ENCODE measurements at regions not wholly inside any gene's neighbourhood (a gene's known extent, or its start where the extent isn't known, plus 50 kb on each side); places are given as distances from the start of the nearest gene placed in this dataset.

- no peaks in the 10 kb centered on the region for H3K4me1 ChIP-seq (ENCODE audit: control insufficient read depth, insufficient read depth, low read length)
- no peak overlapping the region for H3K4me3 ChIP-seq (ENCODE audit: low read length in 2 of 2)
- no peaks in the 10 kb centered on the region for H3K36me3 ChIP-seq (ENCODE audit: control insufficient read depth in 2 of 2, insufficient read depth in 2 of 2, low read length in 2 of 2)
- H3K27me3 ChIP-seq (ENCODE audit: control insufficient read depth in 1 of 2, insufficient read depth in 2 of 2, low read length in 2 of 2), result no peaks in the 10 kb centered on the region
- H3K9me3 ChIP-seq (ENCODE audit: control insufficient read depth in 2 of 2, low read length in 2 of 2), result no peaks in the 10 kb centered on the region
- no peak overlapping the region for H3K27ac ChIP-seq (ENCODE audit: low read length)
- H3K9ac ChIP-seq (ENCODE audit: low read length in 2 of 2), result no peak overlapping the region
These were observed 635.6 kb upstream of the PCDH10 start for GRCh38 chr4:132513491-132513890.

- Histone ChIP-seq H3K4me1 (ENCODE audit: control insufficient read depth, insufficient read depth, low read length) (no peaks in the 10 kb centered on the region), H3K9me3 (ENCODE audit: control insufficient read depth in 2 of 2, low read length in 2 of 2) (no peaks in the 10 kb centered on the region), H3K36me3 (ENCODE audit: control insufficient read depth in 2 of 2, insufficient read depth in 2 of 2, low read length in 2 of 2) (no peaks in the 10 kb centered on the region), H3K9ac (ENCODE audit: low read length in 2 of 2) (no peak overlapping the region), H3K27me3 (ENCODE audit: control insufficient read depth in 1 of 2, insufficient read depth in 2 of 2, low read length in 2 of 2) (no peaks in the 10 kb centered on the region), H3K4me3 (ENCODE audit: low read length in 2 of 2) (no peak overlapping the region), H3K27ac (ENCODE audit: low read length) (no peak overlapping the region)
These were observed 622.4 kb upstream of the PCDH10 start for GRCh38 chr4:132526652-132527051.

GRCh38 chr4:132527817-132528216 lies 621.3 kb upstream of the PCDH10 start:
- no peaks in the 10 kb centered on the region for H3K4me1 ChIP-seq (ENCODE audit: control insufficient read depth, insufficient read depth, low read length)
- H3K9ac ChIP-seq (ENCODE audit: low read length in 2 of 2), result no peak overlapping the region
- no peaks in the 10 kb centered on the region for H3K9me3 ChIP-seq (ENCODE audit: control insufficient read depth in 2 of 2, low read length in 2 of 2)
- H3K27ac ChIP-seq (ENCODE audit: low read length), result no peak overlapping the region
- H3K36me3 ChIP-seq (ENCODE audit: control insufficient read depth in 2 of 2, insufficient read depth in 2 of 2, low read length in 2 of 2), result no peaks in the 10 kb centered on the region
- H3K27me3 ChIP-seq (ENCODE audit: control insufficient read depth in 1 of 2, insufficient read depth in 2 of 2, low read length in 2 of 2), result no peaks in the 10 kb centered on the region
- H3K4me3 ChIP-seq (ENCODE audit: low read length in 2 of 2), result no peak overlapping the region

GRCh38 chr4:132530861-132531260 lies 618.2 kb upstream of the PCDH10 start:
- H3K27me3 ChIP-seq (ENCODE audit: control insufficient read depth in 1 of 2, insufficient read depth in 2 of 2, low read length in 2 of 2), result no peaks in the 10 kb centered on the region
- H3K9ac ChIP-seq (ENCODE audit: low read length in 2 of 2), result no peak overlapping the region
- no peak overlapping the region for H3K4me3 ChIP-seq (ENCODE audit: low read length in 2 of 2)
- H3K4me1 ChIP-seq (ENCODE audit: control insufficient read depth, insufficient read depth, low read length), result no peaks in the 10 kb centered on the region
- no peaks in the 10 kb centered on the region for H3K36me3 ChIP-seq (ENCODE audit: control insufficient read depth in 2 of 2, insufficient read depth in 2 of 2, low read length in 2 of 2)
- no peaks in the 10 kb centered on the region for H3K9me3 ChIP-seq (ENCODE audit: control insufficient read depth in 2 of 2, low read length in 2 of 2)
- H3K27ac ChIP-seq (ENCODE audit: low read length), result no peak overlapping the region

- H3K9ac ChIP-seq (ENCODE audit: low read length in 2 of 2), result no peak overlapping the region
These were observed 608.8 kb upstream of the PCDH10 start for GRCh38 chr4:132540268-132540667.

GRCh38 chr4:132540797-132541196 lies 608.3 kb upstream of the PCDH10 start:
- Histone ChIP-seq H3K27ac (ENCODE audit: low read length) (no peak overlapping the region), H3K9me3 (ENCODE audit: control insufficient read depth in 2 of 2, low read length in 2 of 2) (no peaks in the 10 kb centered on the region), H3K27me3 (ENCODE audit: control insufficient read depth in 1 of 2, insufficient read depth in 2 of 2, low read length in 2 of 2) (no peaks in the 10 kb centered on the region), H3K4me3 (ENCODE audit: low read length in 2 of 2) (no peak overlapping the region), H3K4me1 (ENCODE audit: control insufficient read depth, insufficient read depth, low read length) (no peaks in the 10 kb centered on the region), H3K36me3 (ENCODE audit: control insufficient read depth in 2 of 2, insufficient read depth in 2 of 2, low read length in 2 of 2) (no peaks in the 10 kb centered on the region), H3K9ac (ENCODE audit: low read length in 2 of 2) (no peak overlapping the region)

More at GRCh38 chr4:132540268-132540667, 608.8 kb upstream of the PCDH10 start:
- Histone ChIP-seq H3K27me3 (ENCODE audit: control insufficient read depth in 1 of 2, insufficient read depth in 2 of 2, low read length in 2 of 2) (no peaks in the 10 kb centered on the region), H3K9me3 (ENCODE audit: control insufficient read depth in 2 of 2, low read length in 2 of 2) (no peaks in the 10 kb centered on the region), H3K4me1 (ENCODE audit: control insufficient read depth, insufficient read depth, low read length) (no peaks in the 10 kb centered on the region), H3K27ac (ENCODE audit: low read length) (no peak overlapping the region), H3K36me3 (ENCODE audit: control insufficient read depth in 2 of 2, insufficient read depth in 2 of 2, low read length in 2 of 2) (no peaks in the 10 kb centered on the region), H3K4me3 (ENCODE audit: low read length in 2 of 2) (no peak overlapping the region)

- no peaks in the 10 kb centered on the region for H3K4me1 ChIP-seq (ENCODE audit: control insufficient read depth, insufficient read depth, low read length)
- no peak overlapping the region for H3K27ac ChIP-seq (ENCODE audit: low read length)
- no peak overlapping the region for H3K9ac ChIP-seq (ENCODE audit: low read length in 2 of 2)
- H3K4me3 ChIP-seq (ENCODE audit: low read length in 2 of 2), result no peak overlapping the region
- H3K9me3 ChIP-seq (ENCODE audit: control insufficient read depth in 2 of 2, low read length in 2 of 2), result no peaks in the 10 kb centered on the region
- H3K36me3 ChIP-seq (ENCODE audit: control insufficient read depth in 2 of 2, insufficient read depth in 2 of 2, low read length in 2 of 2), result no peaks in the 10 kb centered on the region
- H3K27me3 ChIP-seq (ENCODE audit: control insufficient read depth in 1 of 2, insufficient read depth in 2 of 2, low read length in 2 of 2), result no peaks in the 10 kb centered on the region
These were observed 606.9 kb upstream of the PCDH10 start for GRCh38 chr4:132542228-132542627.

- Histone ChIP-seq H3K4me3 (ENCODE audit: low read length in 2 of 2) (no peak overlapping the region), H3K4me1 (ENCODE audit: control insufficient read depth, insufficient read depth, low read length) (no peaks in the 10 kb centered on the region), H3K27ac (ENCODE audit: low read length) (no peak overlapping the region), H3K9me3 (ENCODE audit: control insufficient read depth in 2 of 2, low read length in 2 of 2) (no peaks in the 10 kb centered on the region), H3K27me3 (ENCODE audit: control insufficient read depth in 1 of 2, insufficient read depth in 2 of 2, low read length in 2 of 2) (no peaks in the 10 kb centered on the region), H3K36me3 (ENCODE audit: control insufficient read depth in 2 of 2, insufficient read depth in 2 of 2, low read length in 2 of 2) (no peaks in the 10 kb centered on the region), H3K9ac (ENCODE audit: low read length in 2 of 2) (no peak overlapping the region)
These were observed 600.6 kb upstream of the PCDH10 start for GRCh38 chr4:132548463-132548862.

- Histone ChIP-seq H3K27ac (ENCODE audit: low read length) (no peak overlapping the region), H3K4me3 (ENCODE audit: low read length in 2 of 2) (no peak overlapping the region), H3K27me3 (ENCODE audit: control insufficient read depth in 1 of 2, insufficient read depth in 2 of 2, low read length in 2 of 2) (no peaks in the 10 kb centered on the region), H3K9me3 (ENCODE audit: control insufficient read depth in 2 of 2, low read length in 2 of 2) (no peaks in the 10 kb centered on the region), H3K4me1 (ENCODE audit: control insufficient read depth, insufficient read depth, low read length) (no peaks in the 10 kb centered on the region), H3K9ac (ENCODE audit: low read length in 2 of 2) (no peak overlapping the region), H3K36me3 (ENCODE audit: control insufficient read depth in 2 of 2, insufficient read depth in 2 of 2, low read length in 2 of 2) (no peaks in the 10 kb centered on the region)
These were observed 592.8 kb upstream of the PCDH10 start for GRCh38 chr4:132556316-132556715.

GRCh38 chr4:132557660-132558059 lies 591.4 kb upstream of the PCDH10 start:
- Histone ChIP-seq H3K4me3 (ENCODE audit: low read length in 2 of 2) (no peak overlapping the region), H3K4me1 (ENCODE audit: control insufficient read depth, insufficient read depth, low read length) (no peaks in the 10 kb centered on the region), H3K36me3 (ENCODE audit: control insufficient read depth in 2 of 2, insufficient read depth in 2 of 2, low read length in 2 of 2) (no peaks in the 10 kb centered on the region), H3K9me3 (ENCODE audit: control insufficient read depth in 2 of 2, low read length in 2 of 2) (no peaks in the 10 kb centered on the region), H3K27me3 (ENCODE audit: control insufficient read depth in 1 of 2, insufficient read depth in 2 of 2, low read length in 2 of 2) (no peaks in the 10 kb centered on the region), H3K9ac (ENCODE audit: low read length in 2 of 2) (no peak overlapping the region), H3K27ac (ENCODE audit: low read length) (no peak overlapping the region)

- no peak overlapping the region for H3K4me3 ChIP-seq (ENCODE audit: low read length in 2 of 2)
- H3K4me1 ChIP-seq (ENCODE audit: control insufficient read depth, insufficient read depth, low read length), result no peaks in the 10 kb centered on the region
- no peaks in the 10 kb centered on the region for H3K9me3 ChIP-seq (ENCODE audit: control insufficient read depth in 2 of 2, low read length in 2 of 2)
- no peak overlapping the region for H3K27ac ChIP-seq (ENCODE audit: low read length)
- H3K27me3 ChIP-seq (ENCODE audit: control insufficient read depth in 1 of 2, insufficient read depth in 2 of 2, low read length in 2 of 2), result no peaks in the 10 kb centered on the region
- H3K36me3 ChIP-seq (ENCODE audit: control insufficient read depth in 2 of 2, insufficient read depth in 2 of 2, low read length in 2 of 2), result no peaks in the 10 kb centered on the region
- H3K9ac ChIP-seq (ENCODE audit: low read length in 2 of 2), result no peak overlapping the region
These were observed 584.2 kb upstream of the PCDH10 start for GRCh38 chr4:132564920-132565319.
